Osteocyte (in vitro differentiated cells): ENCODE measurements at regions not wholly inside any gene's neighbourhood (a gene's known extent, or its start where the extent isn't known, plus 50 kb on each side); places are given as distances from the start of the nearest gene placed in this dataset.

ENCODE experiments used
- DNase-seq: peaks from one replicate; pipeline ENCODE4 v3.0.0; 2021; ENCODE audit warnings: mixed read lengths; ENCODE audit not compliant: unreplicated experiment; ENCODE audit errors: extremely low spot score
- H3K27ac Mint-ChIP-seq: one replicate; pipeline ENCODE4 v1.8.0; 2021; ENCODE audit warnings: mild to moderate bottlenecking, mixed read lengths; ENCODE audit not compliant: unreplicated experiment
- H3K27me3 Mint-ChIP-seq: one replicate; pipeline ENCODE4 v1.8.0; 2021; ENCODE audit warnings: mixed read lengths; ENCODE audit not compliant: unreplicated experiment
- H3K36me3 Mint-ChIP-seq: one replicate; pipeline ENCODE4 v1.8.0; 2021; ENCODE audit warnings: mixed read lengths; ENCODE audit not compliant: unreplicated experiment
- H3K4me1 Mint-ChIP-seq: one replicate; pipeline ENCODE4 v1.8.0; 2021; ENCODE audit warnings: mixed read lengths; ENCODE audit not compliant: unreplicated experiment
- H3K4me3 Mint-ChIP-seq: one replicate; pipeline ENCODE4 v1.8.0; 2021; ENCODE audit warnings: mild to moderate bottlenecking, moderate library complexity, mixed read lengths; ENCODE audit not compliant: unreplicated experiment
- H3K9me3 Mint-ChIP-seq: one replicate; pipeline ENCODE4 v1.8.0; 2021; ENCODE audit warnings: mixed read lengths; ENCODE audit not compliant: unreplicated experiment
- CTCF ChIP-seq: fragments of 200-600 bp; sonication (generic); IDR thresholded peaks from 2 replicates; pipeline ENCODE4 v1.5.0; 2021; ENCODE audit warnings: antibody characterized with exemption, mild to moderate bottlenecking, moderate library complexity

GRCh38 chr13:22402682-22403081 is 731.8 kb downstream of the FGF9 start:
- Mint-ChIP-seq H3K36me3 (no peaks in the 10 kb centered on the region), H3K4me1 (no peaks in the 10 kb centered on the region), H3K4me3 (no peak overlapping the region), H3K9me3 (peaks cover 19% of the 10 kb centered on the region), H3K27me3 (no peaks in the 10 kb centered on the region), H3K27ac (no peak overlapping the region)
- DNase-seq: no peak
- TF ChIP-seq CTCF: no peak

- Mint-ChIP-seq H3K27me3 (no peaks in the 10 kb centered on the region), H3K27ac (no peak overlapping the region), H3K4me3 (no peak overlapping the region), H3K9me3 (peaks cover 24% of the 10 kb centered on the region), H3K4me1 (no peaks in the 10 kb centered on the region), H3K36me3 (no peaks in the 10 kb centered on the region)
- TF ChIP-seq CTCF: no peak
- no peak for DNase-seq
Measured at GRCh38 chr13:22403144-22403543, 732.3 kb downstream of the FGF9 start.

GRCh38 chr13:22405891-22406290 is 735.0 kb downstream of the FGF9 start:
- no peaks in the 10 kb centered on the region for H3K36me3 Mint-ChIP-seq
- peaks cover 28% of the 10 kb centered on the region for H3K9me3 Mint-ChIP-seq
- no peak overlapping the region for H3K4me3 Mint-ChIP-seq
- no peak for TF ChIP-seq CTCF
- no peaks in the 10 kb centered on the region for H3K4me1 Mint-ChIP-seq
- DNase-seq: no peak
- no peak overlapping the region for H3K27ac Mint-ChIP-seq
- no peaks in the 10 kb centered on the region for H3K27me3 Mint-ChIP-seq

GRCh38 chr13:22412452-22412851 is 741.6 kb downstream of the FGF9 start:
- DNase-seq: no peak
- Mint-ChIP-seq H3K36me3 (no peaks in the 10 kb centered on the region), H3K27ac (no peak overlapping the region), H3K9me3 (peaks cover 61% of the 10 kb centered on the region), H3K4me3 (no peak overlapping the region), H3K27me3 (no peaks in the 10 kb centered on the region), H3K4me1 (no peaks in the 10 kb centered on the region)
- no peak for TF ChIP-seq CTCF

- no peaks in the 10 kb centered on the region for H3K36me3 Mint-ChIP-seq
- H3K4me1 Mint-ChIP-seq: no peaks in the 10 kb centered on the region
- no peak for TF ChIP-seq CTCF
- no peak overlapping the region for H3K27ac Mint-ChIP-seq
- DNase-seq: no peak
- no peaks in the 10 kb centered on the region for H3K27me3 Mint-ChIP-seq
- H3K4me3 Mint-ChIP-seq: no peak overlapping the region
- peaks cover 66% of the 10 kb centered on the region for H3K9me3 Mint-ChIP-seq
Measured at GRCh38 chr13:22422023-22422422, 751.1 kb downstream of the FGF9 start.
